ENCODE measurements at regions not wholly inside any gene's neighbourhood (a gene's known extent, or its start where the extent isn't known, plus 50 kb on each side); places are given as distances from the start of the nearest gene placed in this dataset.

DNA sequence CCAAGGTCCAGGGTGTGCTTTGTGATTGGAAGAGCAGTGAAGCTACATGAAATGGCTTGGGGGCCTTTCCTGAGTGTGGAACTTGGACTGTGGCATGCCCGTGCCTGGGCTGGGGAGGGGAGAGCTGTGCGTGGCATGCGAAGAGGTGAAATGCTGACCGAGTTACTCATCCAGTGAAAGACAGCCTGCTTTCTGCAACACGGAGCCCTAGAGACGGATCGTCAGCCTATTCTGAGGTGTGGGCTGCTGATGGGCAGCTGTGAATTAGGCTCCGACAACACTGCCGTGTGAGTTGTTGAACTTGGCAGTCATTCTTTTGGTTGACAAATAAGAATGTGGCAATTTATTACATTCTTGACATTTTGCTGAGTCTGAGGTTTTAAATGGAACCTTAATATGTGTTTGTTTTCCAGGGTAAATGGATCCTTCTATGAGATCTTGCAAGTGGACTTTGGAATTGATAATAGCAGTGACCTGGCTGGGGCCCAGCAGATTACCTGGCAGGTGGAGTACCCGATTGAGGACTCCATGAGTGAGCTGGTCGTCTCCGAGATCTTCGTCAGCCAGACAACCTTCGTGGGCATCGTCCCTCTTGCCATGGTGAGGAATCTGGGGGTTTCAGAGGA lies 453.9 kb downstream of the AACS start:
- no peaks in the 10 kb centered on the region for H3K27me3 ChIP-seq
- no peak overlapping the region for H2AFZ ChIP-seq (replicated peaks)
- no peak overlapping the region for H3K4me2 ChIP-seq
- no peak overlapping the region for H3K4me3 ChIP-seq
- H3K36me3 ChIP-seq: no peaks in the 10 kb centered on the region
- no peak overlapping the region for H3K27ac ChIP-seq
- H3K27me3 Mint-ChIP-seq (ENCODE audit: insufficient read depth, low read depth): no peaks in the 10 kb centered on the region
- H3K9ac ChIP-seq: no peak overlapping the region
- H3F3A ChIP-seq (ENCODE audit: low read depth): no peaks in the 10 kb centered on the region
- H3K4me1 ChIP-seq: no peaks in the 10 kb centered on the region
- H3K4me1 Mint-ChIP-seq: no peaks in the 10 kb centered on the region
- H3K27ac Mint-ChIP-seq: no peak overlapping the region
- DNase-seq (ENCODE audit: low spot score): no peak
- no peaks in the 10 kb centered on the region for H3K36me3 Mint-ChIP-seq
- H3K9me3 ChIP-seq (ENCODE audit: low read depth): no peaks in the 10 kb centered on the region
- peaks cover 2% of the 10 kb centered on the region for H3K9me3 Mint-ChIP-seq
- peaks cover 6% of the 10 kb centered on the region for H4K20me1 ChIP-seq (ENCODE audit: low read depth)
- no peak overlapping the region for H3K4me3 Mint-ChIP-seq
- no peaks in the 10 kb centered on the region for H3K79me2 ChIP-seq (ENCODE audit: low read depth)
- TF ChIP-seq, protein P1, sequence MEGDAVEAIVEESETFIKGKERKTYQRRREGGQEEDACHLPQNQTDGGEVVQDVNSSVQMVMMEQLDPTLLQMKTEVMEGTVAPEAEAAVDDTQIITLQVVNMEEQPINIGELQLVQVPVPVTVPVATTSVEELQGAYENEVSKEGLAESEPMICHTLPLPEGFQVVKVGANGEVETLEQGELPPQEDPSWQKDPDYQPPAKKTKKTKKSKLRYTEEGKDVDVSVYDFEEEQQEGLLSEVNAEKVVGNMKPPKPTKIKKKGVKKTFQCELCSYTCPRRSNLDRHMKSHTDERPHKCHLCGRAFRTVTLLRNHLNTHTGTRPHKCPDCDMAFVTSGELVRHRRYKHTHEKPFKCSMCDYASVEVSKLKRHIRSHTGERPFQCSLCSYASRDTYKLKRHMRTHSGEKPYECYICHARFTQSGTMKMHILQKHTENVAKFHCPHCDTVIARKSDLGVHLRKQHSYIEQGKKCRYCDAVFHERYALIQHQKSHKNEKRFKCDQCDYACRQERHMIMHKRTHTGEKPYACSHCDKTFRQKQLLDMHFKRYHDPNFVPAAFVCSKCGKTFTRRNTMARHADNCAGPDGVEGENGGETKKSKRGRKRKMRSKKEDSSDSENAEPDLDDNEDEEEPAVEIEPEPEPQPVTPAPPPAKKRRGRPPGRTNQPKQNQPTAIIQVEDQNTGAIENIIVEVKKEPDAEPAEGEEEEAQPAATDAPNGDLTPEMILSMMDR (IDR thresholded peaks at IDR 0.05): no peak
- TF ChIP-seq EZH2 (IDR thresholded peaks at IDR 0.05) (no peak), EZH2phosphoT487 (IDR thresholded peaks at IDR 0.05) (no peak)

DNA sequence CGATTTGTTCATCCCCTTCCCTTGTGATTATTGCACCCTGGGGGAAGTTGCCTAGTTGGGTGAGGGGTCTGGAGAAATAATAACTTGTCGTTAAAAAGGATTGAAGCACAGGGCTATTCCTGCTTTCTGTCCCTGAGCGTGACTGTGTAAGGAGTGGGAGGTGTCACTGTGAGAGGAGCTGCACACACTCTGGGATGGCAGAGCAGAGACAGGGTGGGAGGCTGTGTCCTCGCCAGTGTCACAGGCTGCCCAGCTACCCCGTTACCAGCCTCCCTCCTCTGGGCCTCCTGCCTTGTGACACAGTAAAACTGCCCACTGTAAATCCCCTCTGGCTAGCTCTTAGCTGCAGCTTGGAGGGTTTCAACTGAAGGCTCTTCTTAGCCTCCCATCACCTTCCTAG lies 460.6 kb downstream of the AACS start:
- H3K9me3 ChIP-seq (ENCODE audit: low read depth): no peaks in the 10 kb centered on the region
- H3K4me2 ChIP-seq: no peak overlapping the region
- H4K20me1 ChIP-seq (ENCODE audit: low read depth): no peaks in the 10 kb centered on the region
- H3K27ac ChIP-seq: no peak overlapping the region
- no peak overlapping the region for H3K9ac ChIP-seq
- peaks cover 9% of the 10 kb centered on the region for H3K4me1 ChIP-seq
- no peaks in the 10 kb centered on the region for H3K36me3 ChIP-seq
- DNase-seq (ENCODE audit: low spot score): no peak
- Mint-ChIP-seq H3K27me3 (ENCODE audit: insufficient read depth, low read depth) (peaks cover 4% of the 10 kb centered on the region), H3K36me3 (no peaks in the 10 kb centered on the region), H3K4me3 (no peak overlapping the region), H3K27ac (no peak overlapping the region), H3K9me3 (peaks cover 6% of the 10 kb centered on the region), H3K4me1 (peaks cover 12% of the 10 kb centered on the region)
- TF ChIP-seq, protein P1 (IDR thresholded peaks at IDR 0.05): no peak
- TF ChIP-seq EZH2phosphoT487 (IDR thresholded peaks at IDR 0.05) (no peak), EZH2 (IDR thresholded peaks at IDR 0.05) (no peak)
- H3K79me2 ChIP-seq (ENCODE audit: low read depth): no peaks in the 10 kb centered on the region
- H3K27me3 ChIP-seq: no peaks in the 10 kb centered on the region
- H3K4me3 ChIP-seq: no peak overlapping the region
- H2AFZ ChIP-seq (replicated peaks): no peak overlapping the region
- no peaks in the 10 kb centered on the region for H3F3A ChIP-seq (ENCODE audit: low read depth)

DNA sequence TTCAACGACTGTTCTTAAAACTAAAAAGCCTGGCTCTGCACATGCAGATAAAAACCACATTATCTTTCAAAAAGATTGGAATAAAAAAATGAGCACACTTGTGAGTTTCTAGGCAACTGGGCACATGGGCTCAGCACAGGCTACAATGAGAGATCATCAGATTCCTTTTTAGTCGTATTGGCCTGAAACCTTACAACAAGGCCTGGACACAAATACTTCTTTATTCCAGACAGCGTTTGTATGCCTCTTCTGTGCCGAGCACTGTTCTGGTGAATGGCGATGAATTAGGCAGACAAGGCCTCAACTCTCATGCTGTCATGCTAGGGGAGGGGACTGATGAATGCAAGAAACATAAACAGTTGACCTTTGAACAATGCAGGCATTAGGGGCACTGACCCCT lies 463.0 kb downstream of the AACS start:
- no peaks in the 10 kb centered on the region for H3K36me3 ChIP-seq
- H3K79me2 ChIP-seq (ENCODE audit: low read depth): no peaks in the 10 kb centered on the region
- Mint-ChIP-seq H3K4me3 (no peak overlapping the region), H3K4me1 (peaks cover 15% of the 10 kb centered on the region), H3K9me3 (peaks cover 4% of the 10 kb centered on the region), H3K36me3 (no peaks in the 10 kb centered on the region), H3K27me3 (ENCODE audit: insufficient read depth, low read depth) (peaks cover 8% of the 10 kb centered on the region), H3K27ac (no peak overlapping the region)
- no peaks in the 10 kb centered on the region for H4K20me1 ChIP-seq (ENCODE audit: low read depth)
- no peak overlapping the region for H3K9ac ChIP-seq
- H3K4me1 ChIP-seq: peaks cover 9% of the 10 kb centered on the region
- no peaks in the 10 kb centered on the region for H3F3A ChIP-seq (ENCODE audit: low read depth)
- no peak overlapping the region for H3K4me3 ChIP-seq
- H2AFZ ChIP-seq (replicated peaks): no peak overlapping the region
- H3K4me2 ChIP-seq: peak overlapping the region; percentile 10
- no peaks in the 10 kb centered on the region for H3K27me3 ChIP-seq
- TF ChIP-seq EZH2 (IDR thresholded peaks at IDR 0.05) (no peak), EZH2phosphoT487 (IDR thresholded peaks at IDR 0.05) (no peak)
- TF ChIP-seq, protein P1 (IDR thresholded peaks at IDR 0.05): no peak
- no peak for DNase-seq (ENCODE audit: low spot score)
- H3K9me3 ChIP-seq (ENCODE audit: low read depth): no peaks in the 10 kb centered on the region
- no peak overlapping the region for H3K27ac ChIP-seq
